Gastroesophageal sphincter (tissue), 4 donors: ENCODE measurements at regions not wholly inside any gene's neighbourhood (a gene's known extent, or its start where the extent isn't known, plus 50 kb on each side); places are given as distances from the start of the nearest gene placed in this dataset.

ENCODE experiments used
- ATAC-seq: fragments of 150-250 bp; one replicate; pipeline ENCODE4 v1.9.1; 2016; ENCODE audit warnings: mild to moderate bottlenecking, moderate library complexity
- H3K27ac ChIP-seq, 4 donors: fragments of 200-600 bp; sonication (generic) in 3 of 4; 1 replicate in 3 of 4; 2 replicates in 1 of 4; pipeline ENCODE4 v1.5.1; 2016 to 2019
- H3K27me3 ChIP-seq: fragments of 200-600 bp; sonication (generic); one replicate; pipeline ENCODE4 v1.5.1; 2019
- H3K36me3 ChIP-seq, 2 donors: fragments of 200-600 bp; sonication (generic); one replicate each; pipeline ENCODE4 v1.5.1; 2019; ENCODE audit warnings: control low read depth in 1 of 2
- H3K4me1 ChIP-seq, 3 donors: fragments of 200-600 bp; sonication (generic); 1 replicate in 2 of 3; 2 replicates in 1 of 3; pipeline ENCODE4 v1.5.1; 2016 to 2019; ENCODE audit warnings: control low read depth in 2 of 3
- H3K4me3 ChIP-seq, 2 donors: fragments of 200-600 bp; sonication (generic); one replicate each; pipeline ENCODE4 v1.5.1; 2019; ENCODE audit warnings: mild to moderate bottlenecking in 1 of 2, moderate library complexity in 1 of 2
- H3K9me3 ChIP-seq, 3 donors: fragments of 200-600 bp; sonication (generic); one replicate each; pipeline ENCODE4 v1.5.1; 2017 to 2019; ENCODE audit warnings: control low read depth in 2 of 3
- EP300 ChIP-seq: sonication (generic); formaldehyde crosslinking; IDR thresholded peaks from one replicate; pipeline ENCODE4 v1.6.1; 2017; ENCODE audit warnings: antibody characterized with exemption, mild to moderate bottlenecking
- POLR2A ChIP-seq, 2 donors: fragments of 450-650 bp; IDR thresholded peaks; one replicate each; pipeline ENCODE4 v1.6.1; 2017; ENCODE audit warnings: antibody characterized with exemption in 2 of 2, mild to moderate bottlenecking in 2 of 2, moderate library complexity in 1 of 2
- POLR2AphosphoS5 ChIP-seq: sonication (generic); formaldehyde crosslinking; IDR thresholded peaks from one replicate; pipeline ENCODE4 v1.6.1; 2017; ENCODE audit warnings: antibody characterized with exemption
- WGBS, 2 donors: methylation state at CpG; one replicate each; pipeline ENCODE4 v1.1.5; 2018; ENCODE audit warnings: low coverage in 1 of 2; 5-methylcytosine and 5-hydroxymethylcytosine counted together
- TF ChIP-seq, protein P1 (sequence below), 4 experiments: fragments of 200-600 bp in 2 of 4; fragments of 450-650 bp in 2 of 4; sonication (generic) in 1 of 4; IDR thresholded peaks; one replicate each; pipeline ENCODE4 v1.5.1; 2017 to 2019; ENCODE audit warnings: antibody characterized with exemption in 4 of 4, mild to moderate bottlenecking in 2 of 4, moderate library complexity in 2 of 4

DNA sequence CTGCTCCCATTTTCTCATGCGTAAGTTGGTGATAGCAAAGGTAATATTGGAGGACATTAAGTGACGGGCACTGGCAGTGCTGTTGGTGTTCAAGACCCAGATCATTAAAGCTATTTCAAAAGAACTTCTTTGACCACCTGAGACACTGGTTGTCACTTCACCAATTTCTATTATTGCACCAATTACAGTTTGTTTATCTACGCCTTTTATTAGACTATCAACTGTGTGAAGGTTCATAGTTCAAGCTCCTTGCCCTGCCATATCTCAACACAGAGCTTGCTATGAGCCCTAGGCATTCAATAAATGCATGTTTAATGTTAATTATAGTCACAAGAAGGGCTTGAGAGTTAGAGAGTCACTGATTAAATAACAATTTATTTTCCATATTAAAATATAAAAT, 778.7 kb upstream of the HS3ST1 start:
- H3K27ac ChIP-seq, result no peak overlapping the region
- WGBS, 2 donors, result 90 to 100% methylated on average over 1 to 3 of the region's 3 CpGs
- no peak overlapping the region for H3K4me3 ChIP-seq
- H3K36me3 ChIP-seq, result no peaks in the 10 kb centered on the region
- H3K4me1 ChIP-seq, result no peaks in the 10 kb centered on the region
- no peaks in the 10 kb centered on the region for H3K27me3 ChIP-seq
- H3K9me3 ChIP-seq, result no peaks in the 10 kb centered on the region
- TF ChIP-seq EP300 (no peak), POLR2AphosphoS5 (no peak), POLR2A (IDR thresholded peaks at IDR 0.05) (no peak)
- TF ChIP-seq, protein P1, sequence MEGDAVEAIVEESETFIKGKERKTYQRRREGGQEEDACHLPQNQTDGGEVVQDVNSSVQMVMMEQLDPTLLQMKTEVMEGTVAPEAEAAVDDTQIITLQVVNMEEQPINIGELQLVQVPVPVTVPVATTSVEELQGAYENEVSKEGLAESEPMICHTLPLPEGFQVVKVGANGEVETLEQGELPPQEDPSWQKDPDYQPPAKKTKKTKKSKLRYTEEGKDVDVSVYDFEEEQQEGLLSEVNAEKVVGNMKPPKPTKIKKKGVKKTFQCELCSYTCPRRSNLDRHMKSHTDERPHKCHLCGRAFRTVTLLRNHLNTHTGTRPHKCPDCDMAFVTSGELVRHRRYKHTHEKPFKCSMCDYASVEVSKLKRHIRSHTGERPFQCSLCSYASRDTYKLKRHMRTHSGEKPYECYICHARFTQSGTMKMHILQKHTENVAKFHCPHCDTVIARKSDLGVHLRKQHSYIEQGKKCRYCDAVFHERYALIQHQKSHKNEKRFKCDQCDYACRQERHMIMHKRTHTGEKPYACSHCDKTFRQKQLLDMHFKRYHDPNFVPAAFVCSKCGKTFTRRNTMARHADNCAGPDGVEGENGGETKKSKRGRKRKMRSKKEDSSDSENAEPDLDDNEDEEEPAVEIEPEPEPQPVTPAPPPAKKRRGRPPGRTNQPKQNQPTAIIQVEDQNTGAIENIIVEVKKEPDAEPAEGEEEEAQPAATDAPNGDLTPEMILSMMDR (IDR thresholded peaks at IDR 0.05), result no peak
- no peak for ATAC-seq

DNA sequence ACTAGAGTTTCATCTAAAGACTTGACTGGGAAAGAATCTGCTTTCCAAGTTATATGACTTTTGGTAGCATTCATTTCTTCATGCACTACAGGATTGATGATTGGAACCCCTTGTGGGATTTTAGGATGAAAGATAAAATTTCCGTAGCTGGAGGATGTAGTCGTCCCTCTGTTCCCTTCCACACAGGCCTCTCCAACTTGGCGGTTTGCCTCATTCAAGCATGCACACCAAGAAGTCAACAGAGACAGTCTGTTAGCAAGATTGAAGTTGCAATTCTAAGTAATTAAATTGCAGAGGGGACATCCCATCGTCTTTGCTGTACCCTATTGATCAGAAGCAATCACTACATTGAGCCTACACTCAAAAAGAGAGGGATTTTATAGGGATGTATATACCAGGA, 777.4 kb upstream of the HS3ST1 start:
- H3K4me3 ChIP-seq, result no peak overlapping the region
- ATAC-seq, result no peak
- H3K27me3 ChIP-seq, result no peaks in the 10 kb centered on the region
- no peaks in the 10 kb centered on the region for H3K9me3 ChIP-seq
- H3K4me1 ChIP-seq, result no peaks in the 10 kb centered on the region
- no peak overlapping the region for H3K27ac ChIP-seq
- WGBS, 2 donors, result 75 to 90% methylated on average over 2 to 4 of the region's 4 CpGs
- TF ChIP-seq POLR2A (IDR thresholded peaks at IDR 0.05) (no peak), POLR2AphosphoS5 (no peak), EP300 (no peak)
- TF ChIP-seq, protein P1 (IDR thresholded peaks at IDR 0.05), result no peak
- H3K36me3 ChIP-seq, result no peaks in the 10 kb centered on the region

- no peak for TF ChIP-seq POLR2A (IDR thresholded peaks at IDR 0.05)
- no peak for TF ChIP-seq POLR2AphosphoS5
- TF ChIP-seq EP300, result no peak
- TF ChIP-seq, protein P1 (IDR thresholded peaks at IDR 0.05), result no peak
- no peaks in the 10 kb centered on the region for H3K36me3 ChIP-seq
- 68 to 86% methylated on average over 4 of the region's 4 CpGs for WGBS, 2 donors
- ATAC-seq, result no peak
- no peaks in the 10 kb centered on the region for H3K27me3 ChIP-seq
- H3K27ac ChIP-seq, result no peak overlapping the region
- H3K4me1 ChIP-seq, result no peaks in the 10 kb centered on the region
- no peaks in the 10 kb centered on the region for H3K9me3 ChIP-seq
- no peak overlapping the region for H3K4me3 ChIP-seq
These were observed 775.3 kb upstream of the HS3ST1 start for GRCh38 chr4:12203945-12204344.

- Histone ChIP-seq H3K36me3 (no peaks in the 10 kb centered on the region), H3K27me3 (no peaks in the 10 kb centered on the region), H3K27ac (no peak overlapping the region), H3K4me3 (no peak overlapping the region), H3K4me1 (no peaks in the 10 kb centered on the region), H3K9me3 (no peaks in the 10 kb centered on the region)
- WGBS, 2 donors, result 17 to 25% methylated on average over 3 of the region's 3 CpGs
- no peak for ATAC-seq
- no peak for TF ChIP-seq EP300
- TF ChIP-seq POLR2A (IDR thresholded peaks at IDR 0.05), result no peak
- TF ChIP-seq, protein P1 (IDR thresholded peaks at IDR 0.05), result no peak
- no peak for TF ChIP-seq POLR2AphosphoS5
These were observed 771.5 kb upstream of the HS3ST1 start for GRCh38 chr4:12200226-12200625.

- Histone ChIP-seq H3K27ac (no peak overlapping the region), H3K27me3 (no peaks in the 10 kb centered on the region), H3K36me3 (no peaks in the 10 kb centered on the region), H3K4me3 (no peak overlapping the region), H3K4me1 (no peaks in the 10 kb centered on the region), H3K9me3 (no peaks in the 10 kb centered on the region)
- WGBS, 2 donors, result 86 to 94% methylated on average over 2 of the region's 2 CpGs
- ATAC-seq, result no peak
- TF ChIP-seq EP300 (no peak), POLR2A (IDR thresholded peaks at IDR 0.05) (no peak), POLR2AphosphoS5 (no peak)
- TF ChIP-seq, protein P1 (IDR thresholded peaks at IDR 0.05), result no peak
These were observed 757.8 kb upstream of the HS3ST1 start for GRCh38 chr4:12186526-12186925.
